ENCODE measurements at regions not wholly inside any gene's neighbourhood (a gene's known extent, or its start where the extent isn't known, plus 50 kb on each side); places are given as distances from the start of the nearest gene placed in this dataset.

DNA sequence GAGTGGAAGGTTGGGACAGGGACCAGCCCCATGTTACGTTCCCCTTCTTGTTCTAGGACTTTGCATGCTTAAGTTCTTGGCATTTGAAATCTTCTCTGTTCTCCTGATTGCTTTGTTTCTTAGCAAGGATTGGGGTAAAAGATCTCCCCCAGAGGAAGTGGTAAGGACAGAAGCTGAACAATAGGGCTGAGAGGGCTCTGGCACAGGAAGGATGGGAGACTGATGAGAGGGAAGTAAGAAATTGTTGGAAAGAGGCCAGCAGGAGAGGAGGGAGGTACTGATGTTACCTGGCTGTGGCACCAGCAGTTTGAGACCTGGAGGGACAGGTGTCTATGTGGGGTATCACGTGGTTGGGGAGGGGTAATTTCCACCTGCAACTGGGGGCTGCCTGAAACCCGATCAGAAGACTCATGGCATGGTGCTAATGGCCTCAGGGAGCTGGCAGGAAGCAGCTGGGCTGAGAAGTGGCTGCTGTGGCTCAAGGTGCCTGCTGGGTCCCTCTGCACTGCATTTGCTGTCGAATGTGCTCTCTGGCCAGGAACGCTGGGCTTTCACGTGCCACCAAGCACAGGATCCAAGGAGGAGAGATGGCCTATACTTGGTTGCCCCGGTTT lies 108.4 kb downstream of the LSM3 start:
- no peak for DNase-seq (ENCODE audit: low read depth in 2 of 2)

- DNase-seq (ENCODE audit: low read depth in 2 of 2), result no peak
Measured at GRCh38 chr3:14288177-14288788, 109.7 kb downstream of the LSM3 start.

DNA sequence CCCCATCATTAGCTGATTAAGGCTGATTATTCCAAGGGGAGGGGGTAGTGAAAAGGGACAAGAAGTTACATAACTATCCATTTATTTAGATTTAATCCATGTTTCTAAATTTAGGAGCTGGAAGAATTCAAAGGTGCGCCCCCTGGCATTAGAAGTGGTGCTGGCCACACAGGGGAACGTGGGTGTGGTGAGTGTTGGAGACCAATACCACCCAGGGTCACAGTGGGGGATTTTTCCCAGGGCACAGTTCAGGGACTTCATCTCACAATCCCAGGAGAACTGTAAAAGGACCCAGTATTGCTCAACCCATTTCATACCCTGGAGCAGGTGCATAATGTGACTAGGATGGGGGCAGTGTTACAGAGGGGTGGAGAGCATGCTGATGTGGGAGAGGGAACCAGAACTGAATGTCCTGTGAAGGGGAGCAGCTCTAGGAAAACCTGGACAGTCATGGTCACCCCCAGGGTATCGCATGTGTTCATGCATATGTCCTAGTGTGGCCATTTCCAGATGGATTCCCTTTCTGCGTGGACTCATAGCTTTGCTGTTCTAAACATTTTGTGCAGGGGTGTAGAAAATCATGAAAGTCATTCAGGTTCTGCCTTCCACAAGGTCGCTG lies 110.3 kb downstream of the LSM3 start:
- DNase-seq (ENCODE audit: low read depth in 2 of 2), result no peak

GRCh38 chr3:14289590-14290461 lies 111.2 kb downstream of the LSM3 start:
- DNase-seq (ENCODE audit: low read depth in 2 of 2), result no peak

- DNase-seq (ENCODE audit: low read depth in 2 of 2), result no peak
Measured at GRCh38 chr3:14290631-14291385, 111.6 kb upstream of the SLC6A6 start.

- no peak for DNase-seq (ENCODE audit: low read depth in 2 of 2)
Measured at GRCh38 chr3:14295037-14295436, 107.4 kb upstream of the SLC6A6 start.

- DNase-seq (ENCODE audit: low read depth in 2 of 2), result no peak
Measured at GRCh38 chr3:14295801-14296200, 106.6 kb upstream of the SLC6A6 start.

DNA sequence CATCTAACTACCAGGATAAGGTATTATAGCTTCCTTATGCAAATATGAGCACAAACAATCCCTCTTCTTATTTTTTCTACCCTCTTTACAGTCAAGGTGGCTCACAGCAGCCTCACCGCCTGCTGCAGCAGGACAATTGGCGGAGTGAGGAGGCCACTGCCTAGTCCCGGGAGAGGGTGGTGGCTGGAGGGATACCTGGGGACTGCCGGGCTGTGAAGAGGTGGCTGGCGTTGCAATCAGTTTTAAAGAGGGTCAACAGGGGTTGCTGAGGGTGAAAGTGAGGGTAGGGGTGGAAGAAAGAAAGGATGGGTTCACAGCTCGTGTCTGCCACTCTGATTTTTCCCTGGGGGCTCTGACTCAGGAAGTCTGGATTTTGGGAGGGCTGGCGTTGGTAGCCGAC lies 105.1 kb upstream of the SLC6A6 start:
- DNase-seq (ENCODE audit: low read depth in 2 of 2), result no peak

DNA sequence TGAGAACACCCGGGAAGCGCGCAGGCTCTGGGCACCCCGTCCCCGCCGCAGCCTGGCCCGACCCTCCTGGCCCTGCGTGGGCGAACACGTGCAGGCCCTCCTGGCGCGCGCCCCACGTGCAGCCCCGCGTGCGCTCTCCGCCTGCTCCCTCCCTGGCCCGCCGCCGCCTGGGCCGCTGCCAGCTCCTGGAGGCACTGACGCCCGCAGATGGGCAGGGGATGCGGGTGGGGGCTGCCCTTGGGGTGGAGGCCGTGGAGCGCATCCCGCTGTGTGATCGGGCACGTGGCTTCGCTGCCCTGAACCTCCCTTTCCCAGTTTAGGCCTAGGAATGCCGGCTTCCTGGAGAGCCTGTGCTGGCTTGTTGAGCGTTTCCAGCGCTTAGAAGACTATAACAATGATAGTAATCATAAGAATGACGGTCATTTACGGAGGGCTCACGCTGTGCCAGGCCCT lies 104.6 kb upstream of the SLC6A6 start:
- no peak for DNase-seq (ENCODE audit: low read depth in 2 of 2)

DNA sequence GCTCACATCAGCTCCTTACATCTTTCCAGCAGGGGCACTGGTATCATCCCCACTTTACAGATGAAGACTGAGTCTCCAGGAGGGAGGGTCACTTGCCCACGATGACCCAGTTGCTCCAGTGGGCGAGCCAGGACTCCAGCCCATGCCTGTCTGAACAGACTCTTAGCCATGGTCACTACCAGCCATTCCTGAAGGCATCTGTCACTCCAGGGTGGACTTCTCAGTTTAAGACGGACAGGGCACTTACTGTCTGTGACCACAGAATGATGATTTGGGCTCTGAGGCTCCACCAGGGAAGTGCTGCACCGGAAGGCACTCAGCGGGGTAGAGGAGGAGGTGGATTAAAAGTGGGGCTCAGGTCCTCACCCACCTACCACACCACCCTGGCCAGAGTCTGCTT lies 104.0 kb upstream of the SLC6A6 start:
- no peak for DNase-seq (ENCODE audit: low read depth in 2 of 2)

GRCh38 chr3:14298991-14299555 lies 103.3 kb upstream of the SLC6A6 start:
- DNase-seq (ENCODE audit: low read depth in 2 of 2), result no peak

DNA sequence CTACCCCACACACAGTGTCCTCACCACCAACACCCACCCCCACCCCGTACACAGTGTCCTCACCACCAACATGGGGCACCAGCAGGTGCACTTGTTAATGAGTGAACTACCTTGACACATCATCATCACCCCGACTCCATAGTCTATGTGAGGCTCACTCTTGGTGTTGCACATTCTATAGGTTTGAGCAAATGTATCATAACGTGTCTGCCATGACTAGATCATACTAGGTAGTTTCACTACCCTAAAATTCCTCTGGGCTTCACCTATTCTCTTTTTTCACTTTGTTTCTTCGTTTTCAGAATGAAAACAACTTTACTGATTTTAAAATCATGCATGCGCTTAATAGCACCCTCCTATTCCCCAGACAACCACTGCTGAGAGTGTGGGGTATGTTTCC lies 102.6 kb upstream of the SLC6A6 start:
- no peak for DNase-seq (ENCODE audit: low read depth in 2 of 2)

DNA sequence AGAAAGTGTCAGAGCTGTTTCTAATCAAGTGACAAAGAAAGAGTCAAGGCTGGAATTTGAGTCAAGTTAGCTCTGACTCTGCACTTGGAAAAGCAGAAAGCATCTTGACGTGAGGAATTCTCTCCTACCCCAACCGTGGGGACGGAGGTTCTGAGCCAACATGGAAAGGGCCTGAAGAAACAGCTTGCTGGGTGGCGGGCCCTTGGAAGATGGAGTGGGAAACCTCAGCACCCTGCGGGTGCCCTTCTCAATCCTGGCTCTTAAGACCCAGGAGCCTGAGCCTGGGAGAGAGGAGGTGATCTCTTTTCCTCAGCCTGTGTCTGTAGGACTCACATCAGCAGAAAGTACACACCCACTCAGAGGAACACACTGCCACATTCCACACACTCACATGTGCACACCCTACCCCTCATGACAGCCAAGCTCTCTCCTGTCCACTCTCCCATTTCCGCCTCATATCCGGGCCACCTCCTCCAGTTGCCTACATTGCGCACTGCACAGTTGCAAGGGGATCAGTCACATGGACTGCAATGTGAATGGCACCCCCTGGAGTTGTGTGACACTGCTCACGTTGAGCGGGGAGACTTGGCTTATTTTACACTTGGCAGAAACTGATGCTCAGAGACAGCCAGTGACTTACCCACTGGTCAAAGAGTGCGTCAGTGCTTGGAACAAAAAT lies 101.5 kb upstream of the SLC6A6 start:
- DNase-seq (ENCODE audit: low read depth in 2 of 2), result no peak

GRCh38 chr3:14301558-14301957 lies 100.8 kb upstream of the SLC6A6 start:
- DNase-seq (ENCODE audit: low read depth in 2 of 2), result no peak

DNA sequence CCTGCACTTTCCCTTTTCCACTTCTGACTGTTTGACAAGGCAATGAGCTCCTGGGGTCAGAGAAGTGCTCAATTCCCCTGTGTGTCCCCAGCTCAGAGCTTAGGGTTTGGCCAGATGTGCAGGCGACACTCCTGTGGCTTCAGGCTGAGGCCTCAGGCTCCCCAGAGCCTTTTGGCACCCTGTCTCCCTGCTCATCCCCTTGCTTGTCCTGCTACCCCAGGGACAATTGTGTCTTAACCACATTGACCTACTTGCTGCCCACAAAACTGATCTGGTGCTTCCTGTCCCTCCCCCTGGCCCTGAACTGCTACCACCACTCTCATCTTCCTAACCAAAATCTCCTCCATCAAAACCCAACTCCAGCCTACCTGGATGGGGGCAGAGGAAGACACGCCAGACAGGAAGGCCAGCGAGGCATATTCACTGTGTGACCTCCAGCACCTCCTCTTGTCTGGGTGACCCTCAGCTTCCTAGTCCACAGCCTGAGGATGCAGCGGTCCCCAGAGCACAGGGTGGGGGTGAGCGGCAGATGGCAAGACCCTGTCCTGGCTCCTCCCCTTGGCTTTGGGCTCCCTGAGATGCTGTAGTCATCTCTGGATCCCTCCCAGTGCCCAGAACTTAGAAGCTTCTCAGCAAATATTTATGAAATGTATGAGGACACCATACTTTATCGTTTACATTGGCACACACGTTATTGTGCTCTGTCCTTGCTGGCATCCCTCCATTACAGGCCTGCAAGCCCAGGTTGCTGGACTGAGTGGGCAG lies 98.9 kb upstream of the SLC6A6 start:
- DNase-seq (ENCODE audit: low read depth in 2 of 2), result no peak

- DNase-seq (ENCODE audit: low read depth in 2 of 2), result no peak
Measured at GRCh38 chr3:14304101-14305045, 98.0 kb upstream of the SLC6A6 start.

GRCh38 chr3:14305324-14305723 lies 97.1 kb upstream of the SLC6A6 start:
- DNase-seq (ENCODE audit: low read depth in 2 of 2), result no peak

GRCh38 chr3:14306142-14306541 lies 96.3 kb upstream of the SLC6A6 start:
- no peak for DNase-seq (ENCODE audit: low read depth in 2 of 2)

All from stimulated activated CD8-positive, alpha-beta memory T cell treated with anti-CD3 and anti-CD28 coated beads, Interleukin-15, amount 100 ng/mL, for 4 hours (primary cell).